ENCODE measurements at regions not wholly inside any gene's neighbourhood (a gene's known extent, or its start where the extent isn't known, plus 50 kb on each side); places are given as distances from the start of the nearest gene placed in this dataset.

DNA sequence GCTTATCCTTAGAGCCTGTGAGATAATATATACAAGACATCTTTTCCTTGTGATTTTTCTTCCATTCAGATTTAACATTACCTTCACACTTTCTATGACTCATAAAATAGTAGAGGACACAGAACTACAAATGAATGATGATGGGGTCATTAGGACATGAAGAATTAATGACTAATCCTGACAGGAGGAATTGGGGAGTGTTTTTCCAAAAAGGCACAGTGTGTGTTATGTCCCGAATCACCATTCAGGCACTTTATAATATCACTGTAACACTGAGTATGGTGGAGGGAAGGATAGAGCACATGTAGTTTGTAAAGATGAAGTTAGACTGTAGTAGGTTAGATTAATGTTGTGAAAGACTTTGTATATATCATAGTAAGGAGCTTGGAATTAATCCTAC, 391.3 kb downstream of the JRKL start:
- no peak for DNase-seq (ENCODE audit: low read depth)
- TF ChIP-seq, protein P1, sequence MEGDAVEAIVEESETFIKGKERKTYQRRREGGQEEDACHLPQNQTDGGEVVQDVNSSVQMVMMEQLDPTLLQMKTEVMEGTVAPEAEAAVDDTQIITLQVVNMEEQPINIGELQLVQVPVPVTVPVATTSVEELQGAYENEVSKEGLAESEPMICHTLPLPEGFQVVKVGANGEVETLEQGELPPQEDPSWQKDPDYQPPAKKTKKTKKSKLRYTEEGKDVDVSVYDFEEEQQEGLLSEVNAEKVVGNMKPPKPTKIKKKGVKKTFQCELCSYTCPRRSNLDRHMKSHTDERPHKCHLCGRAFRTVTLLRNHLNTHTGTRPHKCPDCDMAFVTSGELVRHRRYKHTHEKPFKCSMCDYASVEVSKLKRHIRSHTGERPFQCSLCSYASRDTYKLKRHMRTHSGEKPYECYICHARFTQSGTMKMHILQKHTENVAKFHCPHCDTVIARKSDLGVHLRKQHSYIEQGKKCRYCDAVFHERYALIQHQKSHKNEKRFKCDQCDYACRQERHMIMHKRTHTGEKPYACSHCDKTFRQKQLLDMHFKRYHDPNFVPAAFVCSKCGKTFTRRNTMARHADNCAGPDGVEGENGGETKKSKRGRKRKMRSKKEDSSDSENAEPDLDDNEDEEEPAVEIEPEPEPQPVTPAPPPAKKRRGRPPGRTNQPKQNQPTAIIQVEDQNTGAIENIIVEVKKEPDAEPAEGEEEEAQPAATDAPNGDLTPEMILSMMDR (conservative IDR thresholded peaks at IDR 0.05; ENCODE audit: low read depth, low read length): no peak

DNA sequence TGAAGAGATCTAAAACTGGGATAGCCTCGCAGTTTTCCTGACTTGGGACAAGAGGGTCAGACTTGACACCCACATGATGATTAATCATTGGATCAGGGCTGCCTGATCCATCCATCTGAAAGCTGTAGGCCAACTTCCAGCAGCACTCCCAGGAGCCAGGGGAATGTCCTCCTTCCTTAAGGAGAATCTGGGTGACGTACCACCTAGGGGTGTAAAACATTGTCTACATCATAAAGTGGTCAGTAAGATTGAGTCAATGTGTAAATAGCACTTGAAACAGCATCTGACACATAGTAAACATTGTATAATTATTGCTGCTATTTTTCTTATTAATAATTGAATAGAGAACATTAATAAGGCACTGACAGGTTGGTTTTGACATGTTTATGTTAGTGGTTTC, 392.8 kb downstream of the JRKL start:
- TF ChIP-seq, protein P1 (conservative IDR thresholded peaks at IDR 0.05; ENCODE audit: low read depth, low read length): no peak
- H3K4me3 ChIP-seq (ENCODE audit: low read depth, low read length): no peak overlapping the region
- no peak for DNase-seq (ENCODE audit: low read depth)

More for the DNA sequence above, 391.3 kb downstream of the JRKL start:
- no peak overlapping the region for H3K4me3 ChIP-seq (ENCODE audit: low read depth, low read length)

DNA sequence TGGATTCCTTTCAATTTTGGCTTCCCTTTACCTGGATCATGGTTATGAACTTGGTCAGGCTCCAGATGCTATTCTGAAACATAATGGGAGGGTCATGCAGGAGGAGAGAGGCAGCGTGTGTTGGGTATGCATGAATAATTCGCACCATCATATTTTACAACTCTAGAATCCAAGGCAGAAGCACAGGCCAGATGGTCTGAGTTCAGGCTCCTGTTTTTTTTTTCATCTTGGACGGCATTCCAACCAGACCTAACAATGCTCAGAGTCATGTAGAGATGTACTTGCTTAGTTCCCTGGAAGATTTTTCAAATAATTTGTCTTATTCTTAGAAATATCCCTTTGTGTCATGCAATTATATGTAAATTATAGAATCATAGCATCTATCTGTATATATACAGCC, 393.5 kb downstream of the JRKL start:
- DNase-seq (ENCODE audit: low read depth): no peak
- TF ChIP-seq, protein P1 (conservative IDR thresholded peaks at IDR 0.05; ENCODE audit: low read depth, low read length): no peak
- no peak overlapping the region for H3K4me3 ChIP-seq (ENCODE audit: low read depth, low read length)

DNA sequence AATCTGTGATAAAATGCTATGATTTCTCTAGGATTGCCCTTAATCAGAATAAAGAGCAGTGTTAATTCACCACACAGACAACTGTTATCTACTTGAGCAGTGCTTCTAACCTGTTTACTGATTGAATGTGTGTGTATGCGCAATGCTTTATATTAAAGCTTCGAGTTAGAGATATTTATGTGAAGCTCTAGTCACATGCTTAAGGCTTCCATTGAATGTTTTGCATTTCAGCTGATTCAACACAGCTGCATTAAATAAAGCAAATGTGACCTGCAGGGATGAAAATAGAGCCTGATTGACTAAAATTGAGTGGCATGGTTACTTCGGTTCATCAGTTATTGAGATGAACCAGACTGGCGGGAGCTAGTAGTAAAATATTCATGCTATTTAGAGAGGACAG, 395.3 kb downstream of the JRKL start:
- DNase-seq (ENCODE audit: low read depth): no peak
- H3K4me3 ChIP-seq (ENCODE audit: low read depth, low read length): no peak overlapping the region
- TF ChIP-seq, protein P1 (conservative IDR thresholded peaks at IDR 0.05; ENCODE audit: low read depth, low read length): no peak

DNA sequence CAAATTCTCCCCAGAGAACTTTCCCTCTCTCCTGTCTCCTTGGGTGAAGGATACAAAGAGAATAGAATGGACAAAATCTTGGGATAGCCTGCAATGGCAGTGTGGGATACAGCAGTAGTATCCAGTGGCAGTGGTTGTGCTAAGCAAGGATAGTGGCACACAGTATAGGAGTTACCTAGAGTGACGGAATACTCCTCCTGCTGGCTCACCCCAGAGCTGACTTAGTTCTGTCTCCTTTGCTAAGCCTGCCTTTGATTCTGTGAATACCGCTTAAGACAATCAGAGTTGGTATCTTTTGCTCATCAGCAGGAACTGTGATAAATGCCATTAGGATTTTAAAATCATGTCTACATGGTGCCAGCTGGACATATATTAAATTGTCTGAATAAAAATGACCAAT, 404.3 kb downstream of the JRKL start:
- no peak for DNase-seq (ENCODE audit: low read depth)
- H3K4me3 ChIP-seq (ENCODE audit: low read depth, low read length): no peak overlapping the region
- TF ChIP-seq, protein P1 (conservative IDR thresholded peaks at IDR 0.05; ENCODE audit: low read depth, low read length): no peak

DNA sequence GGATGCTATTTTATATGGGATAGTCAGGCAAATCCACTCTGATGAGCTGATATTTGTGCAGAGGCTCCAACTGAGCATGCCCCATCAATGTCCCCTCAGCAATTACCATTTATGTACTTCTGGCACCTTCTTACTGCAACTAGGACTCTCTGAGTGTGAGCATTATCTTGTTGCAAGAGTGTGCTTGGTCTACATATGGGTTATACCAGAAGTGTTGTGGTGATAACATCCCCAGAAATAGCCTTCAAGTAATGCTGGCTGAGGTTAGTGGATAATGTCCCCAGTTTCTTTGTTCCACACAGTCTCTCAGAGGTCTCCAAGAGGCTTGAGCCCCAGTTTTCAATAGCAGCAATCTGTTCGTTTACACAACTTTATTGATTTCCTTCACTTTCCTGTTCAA, 408.6 kb downstream of the JRKL start:
- TF ChIP-seq, protein P1 (conservative IDR thresholded peaks at IDR 0.05; ENCODE audit: low read depth, low read length): no peak
- H3K4me3 ChIP-seq (ENCODE audit: low read depth, low read length): no peak overlapping the region
- no peak for DNase-seq (ENCODE audit: low read depth)

DNA sequence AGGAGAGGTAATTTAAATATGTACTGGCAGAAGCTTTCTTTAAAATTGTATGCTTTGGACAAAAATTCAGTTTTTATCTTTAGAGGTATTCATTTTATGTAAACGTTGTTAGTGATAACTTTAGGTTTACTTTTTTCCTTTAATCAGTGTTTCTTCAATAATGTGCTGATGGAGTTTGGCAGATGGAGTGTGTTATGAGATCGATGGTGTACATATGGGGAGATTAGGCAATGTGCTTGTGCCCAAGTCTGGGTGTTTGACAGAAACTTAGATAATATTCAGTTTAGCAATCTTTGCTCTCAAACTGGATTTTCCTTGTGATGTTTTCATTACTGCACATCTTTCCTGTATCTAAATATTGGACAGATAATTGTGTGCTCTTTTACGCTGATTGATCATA, 425.4 kb downstream of the JRKL start:
- H3K4me3 ChIP-seq (ENCODE audit: low read depth, low read length): no peak overlapping the region
- TF ChIP-seq, protein P1 (conservative IDR thresholded peaks at IDR 0.05; ENCODE audit: low read depth, low read length): no peak
- DNase-seq (ENCODE audit: low read depth): no peak
